GM18867 (cell line): ENCODE measurements at regions not wholly inside any gene's neighbourhood (a gene's known extent, or its start where the extent isn't known, plus 50 kb on each side); places are given as distances from the start of the nearest gene placed in this dataset.
"Not testable (repeated sequence)": the region's sequence is repeated elsewhere in the genome, so short reads cannot be mapped to it uniquely, and the experiment has no call there.

Source experiments
- ATAC-seq: cut with Tn5 transposase; IDR thresholded peaks from one replicate; pipeline ENCODE4 v1.9.1; 2021; ENCODE audit warnings: mild to moderate bottlenecking, moderate library complexity; ENCODE audit not compliant: unreplicated experiment

DNA sequence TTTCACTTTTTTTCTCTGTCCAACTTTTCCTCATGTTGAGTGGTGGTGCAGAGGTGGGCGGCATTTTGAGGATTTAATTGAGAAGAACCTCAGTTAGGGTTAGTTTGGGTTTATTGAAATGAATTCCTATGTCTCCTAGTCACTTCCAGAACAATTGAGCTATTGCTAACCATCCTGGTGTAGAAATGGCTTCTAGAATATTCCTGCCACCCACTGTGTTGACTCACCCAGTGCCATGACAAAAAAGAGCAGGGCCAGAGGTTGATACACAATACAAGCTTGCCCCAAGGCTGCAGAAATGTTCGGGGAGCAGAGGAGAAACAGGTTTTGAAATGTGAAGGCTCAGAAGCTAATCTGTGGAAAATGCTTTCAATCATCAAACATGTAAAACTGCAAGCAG is 167.1 kb upstream of the TRIB2 start:
- no peak for ATAC-seq

DNA sequence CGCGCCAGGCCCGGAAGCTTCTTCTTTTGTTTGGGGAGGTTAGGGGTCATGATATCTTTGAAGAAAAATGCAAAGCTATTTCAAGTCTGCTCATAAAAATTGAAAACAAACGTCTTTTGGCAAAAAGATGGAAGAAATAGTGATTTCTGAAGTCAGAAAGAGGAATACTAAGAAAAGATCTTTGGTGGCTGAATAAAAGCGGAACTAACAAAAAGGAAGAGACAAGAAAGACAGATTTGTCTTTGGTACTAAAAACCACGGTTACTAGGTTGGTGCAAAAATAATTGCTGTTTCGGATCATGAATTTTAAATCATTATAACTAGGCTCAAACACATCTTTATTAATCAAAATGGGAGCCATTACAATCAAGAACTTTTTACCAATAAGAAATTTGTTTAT is 164.6 kb upstream of the TRIB2 start:
- ATAC-seq: no peak

DNA sequence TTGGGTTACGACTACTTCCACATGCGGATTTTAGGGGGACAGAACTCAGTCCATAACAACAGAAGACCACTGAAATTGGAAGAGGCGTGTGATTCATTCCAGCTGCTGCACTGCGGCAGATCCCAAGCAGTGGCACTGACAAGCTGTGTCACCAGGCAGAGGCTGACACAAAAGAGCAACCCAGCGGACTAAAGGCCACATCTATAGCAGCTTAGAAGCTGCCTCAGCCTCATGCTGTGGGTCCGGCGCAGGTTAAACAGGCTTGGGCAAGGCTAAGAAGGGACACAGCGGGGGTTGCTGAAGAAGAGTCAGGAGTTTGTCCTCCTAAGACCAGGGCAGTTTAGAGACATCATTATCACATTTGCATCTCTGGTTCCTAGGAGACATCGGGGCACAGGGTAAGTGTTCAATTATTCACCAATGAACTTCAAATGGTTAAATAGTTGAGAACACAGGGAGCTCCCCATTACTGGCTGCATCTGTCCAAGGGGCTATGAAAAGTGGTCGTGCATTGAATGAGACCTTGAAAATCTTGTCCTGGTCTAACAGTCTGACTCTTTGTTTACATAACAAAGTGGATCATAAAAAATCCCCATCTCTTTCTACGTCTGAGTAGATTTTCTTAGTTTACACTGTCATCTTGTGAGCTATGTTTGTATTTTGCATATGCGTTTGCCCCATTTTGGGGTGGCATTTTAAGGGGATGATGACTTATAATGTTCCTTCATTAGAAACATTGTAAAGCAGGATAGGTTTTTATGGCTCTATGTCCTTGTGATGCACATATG is 162.3 kb upstream of the TRIB2 start:
- ATAC-seq: no peak

DNA sequence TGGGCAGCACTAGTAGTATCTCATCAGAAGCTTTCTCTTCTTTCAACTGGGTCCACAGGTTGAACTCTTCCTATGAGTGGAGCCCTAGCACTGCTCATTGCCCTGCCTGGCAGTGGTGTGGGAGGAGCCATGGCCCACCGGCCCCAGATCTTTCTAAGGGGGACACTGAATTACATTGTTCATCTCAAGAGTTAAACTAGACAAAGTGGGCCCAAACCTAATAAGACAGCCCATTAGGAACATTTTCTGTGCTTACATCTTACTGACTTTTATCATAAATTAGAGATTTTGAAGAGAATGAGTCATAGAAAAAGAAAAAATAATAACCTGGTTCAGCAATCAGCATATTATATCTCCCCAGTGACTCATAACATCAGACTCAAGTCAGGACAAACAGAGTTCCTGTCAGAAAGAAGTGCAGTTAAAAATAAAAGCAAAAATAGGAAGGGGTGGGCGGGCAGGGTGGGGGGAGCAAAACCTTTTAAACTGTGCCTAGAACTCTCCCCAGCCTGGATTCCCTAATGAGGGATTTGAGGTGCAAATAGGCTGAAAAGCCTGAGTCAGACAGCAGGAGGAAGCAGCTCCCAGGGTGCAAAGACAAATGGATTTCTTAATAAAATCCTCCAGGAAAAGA is 161.6 kb upstream of the TRIB2 start:
- ATAC-seq: no peak

- ATAC-seq: no peak
Measured at GRCh38 chr2:12556762-12557161, 160.0 kb upstream of the TRIB2 start.

- ATAC-seq: no peak
Measured at GRCh38 chr2:12557688-12558087, 159.0 kb upstream of the TRIB2 start.

- no peak for ATAC-seq
Measured at GRCh38 chr2:12558519-12558918, 158.2 kb upstream of the TRIB2 start.

DNA sequence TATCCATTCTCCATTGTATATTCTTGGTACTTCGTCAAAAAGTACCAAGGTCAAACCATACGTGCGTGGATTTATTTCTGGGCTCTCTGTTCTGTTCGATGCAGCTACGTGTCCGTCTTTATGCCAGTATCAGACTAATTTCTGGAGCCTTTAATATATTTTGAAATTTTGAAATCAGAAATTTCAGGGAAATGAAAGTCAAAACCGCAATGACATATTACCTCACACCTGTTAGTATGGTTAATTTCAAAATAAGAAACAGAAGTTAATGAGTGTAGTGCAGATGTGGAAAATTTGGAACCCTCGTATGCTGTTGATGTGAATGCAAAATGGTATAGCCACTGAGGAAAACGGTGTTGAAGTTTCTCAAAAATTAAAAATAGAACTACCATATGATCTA is 156.1 kb upstream of the TRIB2 start:
- peak; percentile 59 for ATAC-seq

DNA sequence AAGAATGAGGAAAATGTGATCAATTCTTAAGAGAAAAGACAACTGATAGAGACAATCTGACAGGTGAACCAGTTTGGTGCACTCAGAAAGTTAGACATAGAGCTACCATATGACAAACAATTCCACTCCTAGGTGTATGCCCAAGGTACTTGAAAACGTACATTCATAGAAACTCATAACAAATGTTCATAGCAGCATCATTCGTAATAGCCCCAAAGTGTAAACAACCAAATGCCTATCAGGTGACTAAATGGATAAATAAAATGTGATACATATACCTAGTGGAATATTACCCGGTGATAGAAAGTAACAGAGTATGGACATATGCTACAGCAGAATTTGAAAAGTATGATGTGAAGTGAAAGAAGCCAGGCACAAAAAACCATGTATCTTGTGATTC is 149.3 kb upstream of the TRIB2 start:
- ATAC-seq: no peak

DNA sequence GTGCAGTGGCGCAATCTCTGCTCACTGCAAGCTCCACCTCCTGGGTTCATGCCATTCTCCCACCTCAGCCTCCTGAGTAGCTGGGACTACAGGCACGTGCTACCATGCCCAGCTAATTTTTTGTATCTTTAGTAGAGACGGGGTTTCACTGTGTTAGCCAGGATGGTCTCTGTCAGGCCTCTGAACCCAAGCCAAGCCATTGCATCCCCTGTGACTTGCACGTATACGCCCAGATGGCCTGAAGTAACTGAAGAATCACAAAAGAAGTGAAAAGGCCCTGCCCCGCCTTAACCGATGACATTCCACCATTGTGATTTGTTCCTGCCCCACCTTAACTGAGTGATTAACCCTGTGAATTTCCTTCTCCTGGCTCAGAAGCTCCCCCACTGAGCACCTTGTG is 147.2 kb upstream of the TRIB2 start:
- not testable (repeated sequence) for ATAC-seq

- ATAC-seq: not testable (repeated sequence)
Measured at GRCh38 chr2:12569929-12570328, 146.8 kb upstream of the TRIB2 start.

GRCh38 chr2:12577091-12577490 is 139.6 kb upstream of the TRIB2 start:
- ATAC-seq: no peak

DNA sequence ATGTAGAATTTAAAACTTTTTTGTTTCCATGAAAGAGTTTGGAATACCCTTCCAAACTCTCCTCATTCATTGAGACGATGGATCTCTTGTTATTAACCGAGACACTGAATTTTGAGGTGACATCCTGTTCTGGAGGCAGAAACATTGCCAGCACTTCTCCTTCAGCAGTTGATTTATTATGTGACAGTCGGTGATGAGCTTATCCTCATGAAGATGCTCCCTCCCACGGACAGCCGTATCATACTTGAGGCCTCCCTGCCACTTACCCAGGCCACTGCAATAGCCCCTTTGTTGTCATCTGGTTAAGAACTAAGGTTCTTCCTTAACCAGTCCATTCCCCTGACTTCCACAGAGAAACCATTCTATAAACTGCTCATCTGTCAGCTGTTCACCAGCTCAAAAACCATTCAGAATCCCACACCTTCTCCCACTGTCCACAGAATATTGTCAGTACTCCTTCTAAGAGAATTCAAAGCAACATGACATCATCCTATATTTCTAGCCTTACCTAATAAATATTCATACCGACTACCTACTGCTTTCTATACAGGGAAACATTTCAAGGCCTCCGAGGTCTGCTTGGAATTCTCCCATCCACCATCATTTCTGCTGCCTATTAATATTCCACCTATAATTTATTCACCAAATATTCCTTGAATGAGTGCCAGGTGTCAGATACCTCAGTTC is 139.0 kb upstream of the TRIB2 start:
- no peak for ATAC-seq

GRCh38 chr2:12579018-12579417 is 137.7 kb upstream of the TRIB2 start:
- no peak for ATAC-seq

DNA sequence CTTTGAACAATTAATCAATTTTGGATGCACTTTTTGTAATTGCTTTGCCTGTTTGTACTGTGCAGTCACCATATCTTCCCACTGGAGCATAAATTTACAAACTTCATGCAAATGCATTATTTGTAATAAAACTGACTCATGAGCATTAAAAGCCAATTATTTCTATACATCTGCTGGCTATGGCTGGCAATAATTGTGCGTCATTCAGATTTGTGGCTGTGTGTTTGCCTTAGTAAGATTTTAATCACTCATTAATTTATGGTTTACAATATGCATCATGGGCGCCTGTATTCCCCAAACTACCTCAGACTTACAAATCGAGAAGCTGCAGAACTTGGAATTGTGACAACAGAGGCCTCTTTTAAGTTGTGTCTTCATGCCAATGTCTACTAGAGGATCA is 132.4 kb upstream of the TRIB2 start:
- no peak for ATAC-seq

- no peak for ATAC-seq
Measured at GRCh38 chr2:12585784-12586183, 131.0 kb upstream of the TRIB2 start.

DNA sequence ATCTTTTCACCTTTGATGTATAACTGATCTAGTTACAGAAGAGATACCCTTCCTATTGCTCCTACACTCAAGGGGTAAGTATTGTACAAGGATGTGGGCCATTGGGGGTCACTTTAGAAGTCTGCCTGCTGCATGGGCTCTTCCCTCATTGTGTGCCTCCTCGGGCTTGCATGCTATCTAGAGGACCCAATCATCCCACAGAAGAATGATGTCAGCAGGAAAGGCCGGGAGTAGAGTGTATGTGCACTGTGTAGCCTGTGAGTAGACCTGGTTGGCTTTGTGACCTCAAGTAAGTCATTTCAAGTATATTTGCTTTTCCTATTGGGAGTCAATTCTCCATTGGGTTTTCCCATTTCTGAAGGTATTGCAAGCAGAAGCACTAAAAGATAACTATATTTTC is 129.5 kb upstream of the TRIB2 start:
- no peak for ATAC-seq

DNA sequence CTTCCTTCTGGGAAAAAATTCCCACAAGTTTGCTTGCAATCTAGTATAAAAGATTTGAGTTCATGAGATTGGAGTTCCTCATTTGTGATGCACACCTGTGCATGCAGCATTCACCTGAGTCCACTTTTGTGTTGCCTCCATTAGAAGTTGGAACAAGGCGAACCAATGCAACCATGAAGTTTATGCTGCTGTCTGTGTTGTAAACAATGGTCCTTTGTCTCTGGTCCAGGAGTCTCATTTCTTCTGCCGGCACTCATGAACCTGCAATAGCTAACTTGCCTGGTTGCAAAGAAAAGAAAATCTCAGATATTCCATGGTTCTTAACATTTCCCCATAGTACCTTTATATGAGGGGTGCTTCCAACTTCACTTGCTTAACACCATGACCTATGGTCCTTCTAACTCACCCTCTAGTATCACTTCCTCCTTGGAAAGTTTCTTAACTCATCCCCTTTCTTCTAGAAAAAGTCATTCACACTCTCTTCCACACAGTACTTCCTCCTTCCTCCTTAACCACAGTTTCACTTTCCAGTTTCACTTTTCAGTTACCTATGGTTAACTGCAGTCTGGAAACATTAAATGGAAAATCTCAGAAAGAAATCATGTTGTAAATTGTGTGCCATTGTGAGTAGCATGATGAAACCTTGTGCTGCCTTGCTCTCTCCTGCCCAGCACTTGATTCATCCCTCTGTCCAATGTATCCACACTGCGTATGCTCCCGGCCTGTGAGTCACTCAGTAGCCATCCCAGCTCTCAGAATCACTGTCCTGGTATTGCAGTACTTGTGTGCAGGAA is 128.8 kb upstream of the TRIB2 start:
- peak; percentile 90 for ATAC-seq

DNA sequence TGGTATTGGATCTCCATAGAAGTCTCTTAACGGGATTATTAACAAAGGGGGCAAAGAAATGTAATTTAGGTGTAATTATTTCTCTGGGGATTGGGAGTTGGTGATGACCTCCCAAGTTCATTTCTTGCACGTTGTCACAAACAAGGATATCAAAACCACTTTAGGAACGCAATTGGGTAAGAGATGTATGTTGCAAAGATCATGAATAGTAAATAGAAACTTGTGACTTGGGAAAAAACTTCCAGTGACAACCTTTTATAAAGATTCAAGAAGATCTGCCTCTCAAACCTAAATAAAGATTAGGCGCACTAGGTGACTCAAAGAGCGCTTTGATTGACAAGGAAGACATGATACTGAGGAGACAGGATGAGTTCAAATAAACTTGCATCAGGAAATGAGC is 127.8 kb upstream of the TRIB2 start:
- no peak for ATAC-seq

- ATAC-seq: no peak
Measured at GRCh38 chr2:12589802-12590320, 126.9 kb upstream of the TRIB2 start.

DNA sequence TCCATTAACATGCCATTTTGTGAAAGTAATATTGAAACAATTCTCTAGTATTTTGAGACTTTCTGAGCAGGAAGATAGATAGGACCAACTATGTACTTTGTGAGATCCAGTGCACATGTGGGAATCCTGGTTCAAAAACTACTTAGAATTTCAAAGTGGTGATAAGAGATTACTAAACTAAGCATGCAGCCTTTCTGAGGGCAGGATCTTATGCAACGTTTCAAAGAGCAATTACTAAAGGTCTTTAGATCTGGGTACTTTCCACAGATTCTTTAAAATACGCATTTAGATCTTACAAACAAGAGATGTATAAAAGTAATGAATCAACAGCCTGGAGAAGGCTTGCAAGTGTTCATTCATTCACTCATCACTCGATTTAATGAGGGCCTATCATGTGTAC is 124.4 kb upstream of the TRIB2 start:
- ATAC-seq: no peak
